ENCODE measurements at regions not wholly inside any gene's neighbourhood (a gene's known extent, or its start where the extent isn't known, plus 50 kb on each side); places are given as distances from the start of the nearest gene placed in this dataset.

GRCh38 chr11:43561832-43562231 lies 118.7 kb upstream of the HSD17B12 start:
- peaks cover 15% of the 10 kb centered on the region for H3K27me3 ChIP-seq

GRCh38 chr11:43567396-43567975 lies 113.1 kb upstream of the HSD17B12 start:
- Histone ChIP-seq H3K27ac (no peak overlapping the region), H3K36me3 (no peaks in the 10 kb centered on the region), H3K9me3 (replicated peaks) (no peaks in the 10 kb centered on the region), H3K27me3 (no peaks in the 10 kb centered on the region), H3K4me3 (no peak overlapping the region), H3K4me1 (no peaks in the 10 kb centered on the region)
- DNase-seq = peak in 1 of 2 experiments; percentile 79

More at GRCh38 chr11:43561832-43562231, 118.7 kb upstream of the HSD17B12 start:
- H3K9me3 ChIP-seq (replicated peaks) = no peaks in the 10 kb centered on the region
- H3K4me1 ChIP-seq = no peaks in the 10 kb centered on the region
- DNase-seq = no peak
- no peaks in the 10 kb centered on the region for H3K36me3 ChIP-seq
- H3K4me3 ChIP-seq = no peak overlapping the region
- H3K27ac ChIP-seq = no peak overlapping the region

- Histone ChIP-seq H3K4me1 (peaks cover 8% of the 10 kb centered on the region; the same call in 1 of the 2 replicates), H3K4me3 (no peak overlapping the region), H3K27me3 (0 out of 2 replicates have a peak, but pooled peaks cover 3% of the 10 kb centered on the region), H3K36me3 (no peaks in the 10 kb centered on the region), H3K27ac (no peak overlapping the region), H3K9me3 (replicated peaks) (no peaks in the 10 kb centered on the region)
- peak; percentile 54 to 81 for DNase-seq
These were observed 107.3 kb upstream of the HSD17B12 start for GRCh38 chr11:43573233-43573632.

- no peaks in the 10 kb centered on the region for H3K36me3 ChIP-seq
- 0 out of 2 replicates have a peak, but pooled peaks cover 3% of the 10 kb centered on the region for H3K27me3 ChIP-seq
- no peak overlapping the region for H3K27ac ChIP-seq
- peaks cover 8% of the 10 kb centered on the region; the same call in 1 of the 2 replicates for H3K4me1 ChIP-seq
- no peaks in the 10 kb centered on the region for H3K9me3 ChIP-seq (replicated peaks)
- H3K4me3 ChIP-seq = no peak overlapping the region
- peak in 1 of 2 experiments; percentile 13 for DNase-seq
These were observed 106.7 kb upstream of the HSD17B12 start for GRCh38 chr11:43573873-43574272.

- H3K4me1 ChIP-seq = peaks cover 8% of the 10 kb centered on the region; the same call in 1 of the 2 replicates
- DNase-seq = no peak
- H3K27me3 ChIP-seq = 0 out of 2 replicates have a peak, but pooled peaks cover 3% of the 10 kb centered on the region
- H3K36me3 ChIP-seq = no peaks in the 10 kb centered on the region
- H3K4me3 ChIP-seq = no peak overlapping the region; the same call in 1 of the 2 replicates
- no peaks in the 10 kb centered on the region for H3K9me3 ChIP-seq (replicated peaks)
- H3K27ac ChIP-seq = no peak overlapping the region
These were observed 106.1 kb upstream of the HSD17B12 start for GRCh38 chr11:43574411-43574810.

GRCh38 chr11:43574949-43575912 lies 105.3 kb upstream of the HSD17B12 start:
- H3K27me3 ChIP-seq = 0 out of 2 replicates have a peak, but pooled peaks cover 3% of the 10 kb centered on the region
- no peak overlapping the region for H3K27ac ChIP-seq
- H3K4me1 ChIP-seq = peaks cover 8% of the 10 kb centered on the region; the same call in 1 of the 2 replicates
- peak overlapping the region; percentile 54 for H3K4me3 ChIP-seq
- no peaks in the 10 kb centered on the region for H3K36me3 ChIP-seq
- DNase-seq = peak; percentile 75 to 77
- no peaks in the 10 kb centered on the region for H3K9me3 ChIP-seq (replicated peaks)

- Histone ChIP-seq H3K4me1 (peaks cover 8% of the 10 kb centered on the region; the same call in 1 of the 2 replicates), H3K9me3 (replicated peaks) (no peaks in the 10 kb centered on the region), H3K27me3 (0 out of 2 replicates have a peak, but pooled peaks cover 3% of the 10 kb centered on the region), H3K4me3 (peak overlapping the region; percentile 54), H3K27ac (no peak overlapping the region), H3K36me3 (no peaks in the 10 kb centered on the region)
- DNase-seq = peak in 1 of 2 experiments; percentile 26
These were observed 104.6 kb upstream of the HSD17B12 start for GRCh38 chr11:43575913-43576310.

GRCh38 chr11:43576320-43576802 lies 104.2 kb upstream of the HSD17B12 start:
- 0 out of 2 replicates have a peak, but pooled peaks cover 3% of the 10 kb centered on the region for H3K27me3 ChIP-seq
- peak in 1 of 2 experiments; percentile 18 for DNase-seq
- no peak overlapping the region for H3K27ac ChIP-seq
- no peaks in the 10 kb centered on the region for H3K36me3 ChIP-seq
- peaks cover 8% of the 10 kb centered on the region; the same call in 1 of the 2 replicates for H3K4me1 ChIP-seq
- no peaks in the 10 kb centered on the region for H3K9me3 ChIP-seq (replicated peaks)
- H3K4me3 ChIP-seq = peak overlapping the region; percentile 54

GRCh38 chr11:43576803-43577521 lies 103.6 kb upstream of the HSD17B12 start:
- peak in 1 of 2 experiments; percentile 40 for DNase-seq
- peak overlapping the region; percentile 54 for H3K4me3 ChIP-seq
- no peak overlapping the region for H3K27ac ChIP-seq
- H3K36me3 ChIP-seq = no peaks in the 10 kb centered on the region
- H3K27me3 ChIP-seq = 0 out of 2 replicates have a peak, but pooled peaks cover 3% of the 10 kb centered on the region
- H3K4me1 ChIP-seq = peaks cover 8% of the 10 kb centered on the region; the same call in 1 of the 2 replicates
- no peaks in the 10 kb centered on the region for H3K9me3 ChIP-seq (replicated peaks)

GRCh38 chr11:43577566-43578264 lies 102.8 kb upstream of the HSD17B12 start:
- peaks cover 8% of the 10 kb centered on the region; the same call in 1 of the 2 replicates for H3K4me1 ChIP-seq
- H3K27me3 ChIP-seq = 0 out of 2 replicates have a peak, but pooled peaks cover 3% of the 10 kb centered on the region
- DNase-seq = no peak
- H3K9me3 ChIP-seq (replicated peaks) = no peaks in the 10 kb centered on the region
- H3K36me3 ChIP-seq = no peaks in the 10 kb centered on the region
- no peak overlapping the region for H3K27ac ChIP-seq
- no peak overlapping the region for H3K4me3 ChIP-seq

GRCh38 chr11:43578346-43579170 lies 102.0 kb upstream of the HSD17B12 start:
- Histone ChIP-seq H3K27ac (no peak overlapping the region), H3K36me3 (no peaks in the 10 kb centered on the region), H3K9me3 (replicated peaks) (no peaks in the 10 kb centered on the region), H3K27me3 (no peaks in the 10 kb centered on the region), H3K4me3 (peak overlapping the region; percentile 73), H3K4me1 (peaks cover 8% of the 10 kb centered on the region; the same call in 1 of the 2 replicates)
- peak in 1 of 2 experiments; percentile 20 for DNase-seq

- H3K9me3 ChIP-seq (replicated peaks) = no peaks in the 10 kb centered on the region
- peaks cover 5% of the 10 kb centered on the region; the same call in 1 of the 2 replicates for H3K4me1 ChIP-seq
- DNase-seq = peak; percentile 58 to 67
- H3K36me3 ChIP-seq = no peaks in the 10 kb centered on the region
- peaks cover 6% of the 10 kb centered on the region for H3K27me3 ChIP-seq
- no peak overlapping the region for H3K27ac ChIP-seq
- peak overlapping the region; percentile 73 for H3K4me3 ChIP-seq
These were observed 101.2 kb upstream of the HSD17B12 start for GRCh38 chr11:43579171-43579918.

All from SJCRH30 (cell line).